ENCODE measurements at regions not wholly inside any gene's neighbourhood (a gene's known extent, or its start where the extent isn't known, plus 50 kb on each side); places are given as distances from the start of the nearest gene placed in this dataset.

GRCh38 chr6:10156875-10157274 lies 258.0 kb downstream of the TFAP2A start:
- Histone ChIP-seq H3K4me3 (no peak overlapping the region), H3K27ac (no peak overlapping the region), H3K27me3 (no peaks in the 10 kb centered on the region), H3K4me1 (no peaks in the 10 kb centered on the region), H3K9me3 (peaks cover 0 to 21% (median 0%) of the 10 kb centered on the region in 11 donors), H3K36me3 (no peaks in the 10 kb centered on the region)
- ATAC-seq: no peak
- WGBS, 2 donors: 93% methylated on average over 4 of the region's 4 CpGs
- TF ChIP-seq, protein P1, sequence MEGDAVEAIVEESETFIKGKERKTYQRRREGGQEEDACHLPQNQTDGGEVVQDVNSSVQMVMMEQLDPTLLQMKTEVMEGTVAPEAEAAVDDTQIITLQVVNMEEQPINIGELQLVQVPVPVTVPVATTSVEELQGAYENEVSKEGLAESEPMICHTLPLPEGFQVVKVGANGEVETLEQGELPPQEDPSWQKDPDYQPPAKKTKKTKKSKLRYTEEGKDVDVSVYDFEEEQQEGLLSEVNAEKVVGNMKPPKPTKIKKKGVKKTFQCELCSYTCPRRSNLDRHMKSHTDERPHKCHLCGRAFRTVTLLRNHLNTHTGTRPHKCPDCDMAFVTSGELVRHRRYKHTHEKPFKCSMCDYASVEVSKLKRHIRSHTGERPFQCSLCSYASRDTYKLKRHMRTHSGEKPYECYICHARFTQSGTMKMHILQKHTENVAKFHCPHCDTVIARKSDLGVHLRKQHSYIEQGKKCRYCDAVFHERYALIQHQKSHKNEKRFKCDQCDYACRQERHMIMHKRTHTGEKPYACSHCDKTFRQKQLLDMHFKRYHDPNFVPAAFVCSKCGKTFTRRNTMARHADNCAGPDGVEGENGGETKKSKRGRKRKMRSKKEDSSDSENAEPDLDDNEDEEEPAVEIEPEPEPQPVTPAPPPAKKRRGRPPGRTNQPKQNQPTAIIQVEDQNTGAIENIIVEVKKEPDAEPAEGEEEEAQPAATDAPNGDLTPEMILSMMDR (IDR thresholded peaks at IDR 0.05): no peak
- intact Hi-C loops (cut with DNase I): no loop called here
- DNase-seq: no peak

- Histone ChIP-seq H3K4me3 (no peak overlapping the region), H3K4me1 (no peaks in the 10 kb centered on the region), H3K9me3 (peaks cover 0 to 11% (median 0%) of the 10 kb centered on the region in 11 donors), H3K36me3 (no peaks in the 10 kb centered on the region), H3K27ac (no peak overlapping the region), H3K27me3 (peaks cover 0 to 19% (median 5%) of the 10 kb centered on the region in 7 donors)
- ATAC-seq (no peak), DNase-seq (no peak)
- TF ChIP-seq, protein P1 (IDR thresholded peaks at IDR 0.05): no peak
- intact Hi-C loops (cut with DNase I): no loop called here
Measured at GRCh38 chr6:10154251-10154650, 260.6 kb downstream of the TFAP2A start.

DNA sequence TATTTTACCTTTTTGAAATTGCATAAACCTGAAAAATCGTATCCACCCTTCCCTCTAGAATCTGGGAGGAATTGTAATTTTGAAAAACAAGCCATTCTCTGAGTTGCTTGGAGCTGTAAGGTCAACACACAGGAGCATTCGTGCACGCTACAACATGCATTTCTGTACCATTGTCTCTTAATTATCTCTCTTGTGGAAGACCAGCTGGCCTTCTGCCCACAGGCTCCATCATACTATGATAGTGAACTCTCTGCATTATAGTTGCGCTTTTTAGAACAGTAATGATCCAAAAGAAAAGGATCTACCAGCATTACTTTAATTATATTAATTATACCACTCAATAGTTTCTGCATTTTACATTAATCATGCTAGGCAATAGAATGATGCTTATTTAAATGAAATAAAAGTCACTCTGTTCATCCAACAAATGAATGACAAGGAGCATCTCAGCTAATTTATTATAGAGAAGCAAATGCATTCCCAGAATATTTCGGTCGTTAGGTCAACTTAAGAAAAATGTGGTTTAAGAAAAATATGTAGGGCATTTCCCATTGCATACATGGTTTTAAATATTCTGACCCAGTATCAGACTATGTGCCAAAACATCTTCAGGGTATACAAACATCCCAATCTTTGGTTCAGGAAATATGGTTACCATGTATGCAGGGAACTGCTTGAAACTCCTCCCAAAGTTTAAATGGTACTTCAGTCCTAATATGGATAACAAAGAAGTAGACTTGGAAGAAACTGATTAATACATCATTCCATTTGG lies 263.5 kb downstream of the TFAP2A start:
- TF ChIP-seq, protein P1 (IDR thresholded peaks at IDR 0.05): no peak
- no peak overlapping the region for H3K27ac ChIP-seq
- DNase-seq (no peak), ATAC-seq (no peak)
- no peaks in the 10 kb centered on the region for H3K4me1 ChIP-seq
- no peaks in the 10 kb centered on the region for H3K36me3 ChIP-seq
- H3K9me3 ChIP-seq: peaks cover 0 to 3% (median 0%) of the 10 kb centered on the region in 11 donors
- intact Hi-C loops (cut with DNase I): no loop called here
- no peak overlapping the region for H3K4me3 ChIP-seq
- 57 to 73% methylated on average over 6 of the region's 6 CpGs for WGBS, 2 donors
- H3K27me3 ChIP-seq: peaks cover 0 to 28% (median 5%) of the 10 kb centered on the region in 7 donors

GRCh38 chr6:10149603-10150002 lies 265.3 kb downstream of the TFAP2A start:
- Histone ChIP-seq H3K4me3 (no peak overlapping the region), H3K27me3 (peaks cover 0 to 28% (median 5%) of the 10 kb centered on the region in 7 donors), H3K36me3 (no peaks in the 10 kb centered on the region), H3K27ac (no peak overlapping the region), H3K9me3 (no peaks in the 10 kb centered on the region), H3K4me1 (no peaks in the 10 kb centered on the region)
- 51 to 63% methylated on average over 12 of the region's 12 CpGs for WGBS, 2 donors
- TF ChIP-seq, protein P1 (IDR thresholded peaks at IDR 0.05): no peak
- ATAC-seq (no peak), DNase-seq (no peak)
- intact Hi-C loops (cut with DNase I): no loop called here
